ENCODE measurements at regions not wholly inside any gene's neighbourhood (a gene's known extent, or its start where the extent isn't known, plus 50 kb on each side); places are given as distances from the start of the nearest gene placed in this dataset.

GRCh38 chr13:74215420-74215819 is 81.2 kb upstream of the KLF12 start:
- TF ChIP-seq, protein P1, sequence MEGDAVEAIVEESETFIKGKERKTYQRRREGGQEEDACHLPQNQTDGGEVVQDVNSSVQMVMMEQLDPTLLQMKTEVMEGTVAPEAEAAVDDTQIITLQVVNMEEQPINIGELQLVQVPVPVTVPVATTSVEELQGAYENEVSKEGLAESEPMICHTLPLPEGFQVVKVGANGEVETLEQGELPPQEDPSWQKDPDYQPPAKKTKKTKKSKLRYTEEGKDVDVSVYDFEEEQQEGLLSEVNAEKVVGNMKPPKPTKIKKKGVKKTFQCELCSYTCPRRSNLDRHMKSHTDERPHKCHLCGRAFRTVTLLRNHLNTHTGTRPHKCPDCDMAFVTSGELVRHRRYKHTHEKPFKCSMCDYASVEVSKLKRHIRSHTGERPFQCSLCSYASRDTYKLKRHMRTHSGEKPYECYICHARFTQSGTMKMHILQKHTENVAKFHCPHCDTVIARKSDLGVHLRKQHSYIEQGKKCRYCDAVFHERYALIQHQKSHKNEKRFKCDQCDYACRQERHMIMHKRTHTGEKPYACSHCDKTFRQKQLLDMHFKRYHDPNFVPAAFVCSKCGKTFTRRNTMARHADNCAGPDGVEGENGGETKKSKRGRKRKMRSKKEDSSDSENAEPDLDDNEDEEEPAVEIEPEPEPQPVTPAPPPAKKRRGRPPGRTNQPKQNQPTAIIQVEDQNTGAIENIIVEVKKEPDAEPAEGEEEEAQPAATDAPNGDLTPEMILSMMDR (IDR thresholded peaks at IDR 0.05; ENCODE audit: borderline replicate concordance, extremely low read depth, insufficient read depth) = no peak
- Histone ChIP-seq H3K9ac (ENCODE audit: low read length in 3 of 3) (no peak overlapping the region), H3K4me1 (ENCODE audit: control insufficient read depth in 2 of 3, insufficient read depth in 2 of 3, low read depth in 1 of 3, low read length in 3 of 3) (no peaks in the 10 kb centered on the region), H3K27ac (ENCODE audit: low read depth in 2 of 2, low read length in 2 of 2) (no peak overlapping the region), H3K27me3 (ENCODE audit: control insufficient read depth, insufficient read depth, low read length) (no peaks in the 10 kb centered on the region), H3K9me3 (ENCODE audit: control insufficient read depth in 2 of 3, insufficient read depth in 1 of 3, low read length in 3 of 3) (no peaks in the 10 kb centered on the region), H3K4me3 (ENCODE audit: low read length in 3 of 3) (no peak overlapping the region), H3K36me3 (ENCODE audit: control insufficient read depth in 2 of 3, insufficient read depth in 3 of 3, low read length in 3 of 3) (no peaks in the 10 kb centered on the region)
- DNase-seq (no peak), FAIRE-seq (no peak)
- intact Hi-C loops (cut with DNase I) = no loop called here

- DNase-seq (no peak), FAIRE-seq (no peak)
- TF ChIP-seq, protein P1 (IDR thresholded peaks at IDR 0.05; ENCODE audit: borderline replicate concordance, extremely low read depth, insufficient read depth) = no peak
- Histone ChIP-seq H3K27me3 (ENCODE audit: control insufficient read depth, insufficient read depth, low read length) (no peaks in the 10 kb centered on the region), H3K36me3 (ENCODE audit: control insufficient read depth in 2 of 3, insufficient read depth in 3 of 3, low read length in 3 of 3) (no peaks in the 10 kb centered on the region), H3K4me1 (ENCODE audit: control insufficient read depth in 2 of 3, insufficient read depth in 2 of 3, low read depth in 1 of 3, low read length in 3 of 3) (no peaks in the 10 kb centered on the region), H3K9ac (ENCODE audit: low read length in 3 of 3) (no peak overlapping the region), H3K9me3 (ENCODE audit: control insufficient read depth in 2 of 3, insufficient read depth in 1 of 3, low read length in 3 of 3) (no peaks in the 10 kb centered on the region), H3K27ac (ENCODE audit: low read depth in 2 of 2, low read length in 2 of 2) (no peak overlapping the region), H3K4me3 (ENCODE audit: low read length in 3 of 3) (no peak overlapping the region)
- intact Hi-C loops (cut with DNase I) = no loop called here
These were observed 80.1 kb upstream of the KLF12 start for GRCh38 chr13:74214321-74214720.

DNA sequence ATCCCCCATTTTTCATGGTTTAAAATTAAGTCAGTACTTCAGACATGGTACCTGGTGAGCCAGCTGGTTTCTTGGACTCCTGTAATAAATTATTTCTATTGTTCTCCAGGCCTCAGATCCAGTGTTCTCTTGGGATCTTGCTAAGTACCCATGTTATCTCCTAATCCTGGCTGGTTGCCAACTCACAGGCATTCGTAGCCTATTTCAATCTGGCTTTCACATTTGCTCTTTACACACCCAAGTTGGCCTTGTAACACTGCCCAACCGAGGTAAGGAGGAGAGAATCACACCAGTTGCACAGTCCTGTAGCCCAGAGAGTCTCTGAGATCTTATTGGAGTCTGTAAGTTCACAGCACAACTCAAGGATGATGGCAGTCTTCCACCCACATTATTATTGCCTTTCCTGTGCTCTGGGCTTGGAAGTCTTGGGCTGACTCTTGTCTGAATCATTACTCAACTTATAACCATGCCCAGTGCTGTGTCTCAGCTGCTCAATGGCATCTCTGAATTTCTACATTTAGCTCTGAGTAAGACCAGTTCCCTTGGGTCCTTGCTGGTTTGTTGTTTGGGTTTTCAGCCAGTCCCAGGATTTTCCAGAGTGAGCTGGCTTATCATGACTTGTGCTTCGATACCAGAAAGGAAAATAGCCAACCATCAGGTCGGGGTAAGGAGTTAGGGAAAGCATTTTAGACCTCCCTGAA is 76.6 kb upstream of the KLF12 start:
- Histone ChIP-seq H3K9ac (ENCODE audit: low read length in 3 of 3) (no peak overlapping the region), H3K4me1 (ENCODE audit: control insufficient read depth in 2 of 3, insufficient read depth in 2 of 3, low read depth in 1 of 3, low read length in 3 of 3) (no peaks in the 10 kb centered on the region), H3K9me3 (ENCODE audit: control insufficient read depth in 2 of 3, insufficient read depth in 1 of 3, low read length in 3 of 3) (no peaks in the 10 kb centered on the region), H3K36me3 (ENCODE audit: control insufficient read depth in 2 of 3, insufficient read depth in 3 of 3, low read length in 3 of 3) (no peaks in the 10 kb centered on the region), H3K4me3 (ENCODE audit: low read length in 3 of 3) (no peak overlapping the region), H3K27me3 (ENCODE audit: control insufficient read depth, insufficient read depth, low read length) (no peaks in the 10 kb centered on the region), H3K27ac (ENCODE audit: low read depth in 2 of 2, low read length in 2 of 2) (no peak overlapping the region)
- DNase-seq = no peak
- TF ChIP-seq, protein P1 (IDR thresholded peaks at IDR 0.05; ENCODE audit: borderline replicate concordance, extremely low read depth, insufficient read depth) = no peak
- no peak for FAIRE-seq
- intact Hi-C loops (cut with DNase I) = no loop called here

- Histone ChIP-seq H3K4me3 (ENCODE audit: low read length in 3 of 3) (no peak overlapping the region), H3K9ac (ENCODE audit: low read length in 3 of 3) (no peak overlapping the region), H3K36me3 (ENCODE audit: control insufficient read depth in 2 of 3, insufficient read depth in 3 of 3, low read length in 3 of 3) (no peaks in the 10 kb centered on the region), H3K27me3 (ENCODE audit: control insufficient read depth, insufficient read depth, low read length) (no peaks in the 10 kb centered on the region), H3K4me1 (ENCODE audit: control insufficient read depth in 2 of 3, insufficient read depth in 2 of 3, low read depth in 1 of 3, low read length in 3 of 3) (no peaks in the 10 kb centered on the region), H3K9me3 (ENCODE audit: control insufficient read depth in 2 of 3, insufficient read depth in 1 of 3, low read length in 3 of 3) (no peaks in the 10 kb centered on the region), H3K27ac (ENCODE audit: low read depth in 2 of 2, low read length in 2 of 2) (no peak overlapping the region)
- intact Hi-C loops (cut with DNase I) = no loop called here
- DNase-seq (no peak), FAIRE-seq (no peak)
- TF ChIP-seq, protein P1 (IDR thresholded peaks at IDR 0.05; ENCODE audit: borderline replicate concordance, extremely low read depth, insufficient read depth) = no peak
These were observed 72.7 kb upstream of the KLF12 start for GRCh38 chr13:74206855-74207254.
